ENCODE measurements at regions not wholly inside any gene's neighbourhood (a gene's known extent, or its start where the extent isn't known, plus 50 kb on each side); places are given as distances from the start of the nearest gene placed in this dataset.

- no peaks in the 10 kb centered on the region for H3K27me3 ChIP-seq
- H3K4me3 ChIP-seq = no peak overlapping the region
- in situ Hi-C loops (cut with MboI; ENCODE audit: low pct_ligation_motif_present in 1 of 4, low pct_unique_long_range_greater_than_20kb in 1 of 4, low sequenced_read_pairs in 3 of 4) (no loop called here), intact Hi-C loops (cut with DNase I; ENCODE audit: low total_unique reads) (no loop called here)
- no peaks in the 10 kb centered on the region for H3K9me3 ChIP-seq
- TF ChIP-seq EP300 (IDR thresholded peaks at IDR 0.05; ENCODE audit: low read depth) (no peak), POLR2AphosphoS5 (IDR thresholded peaks at IDR 0.05) (no peak), POLR2A (IDR thresholded peaks at IDR 0.05) (no peak), CTCF (IDR thresholded peaks at IDR 0.05) (no peak)
- no peak overlapping the region for H3K27ac ChIP-seq
- no peak for DNase-seq
- no peaks in the 10 kb centered on the region for H3K36me3 ChIP-seq
- no peaks in the 10 kb centered on the region for H3K4me1 ChIP-seq
These were observed 294.0 kb downstream of the RBM26 start for GRCh38 chr13:79112016-79112415.

GRCh38 chr13:79108914-79109643 is 297.0 kb downstream of the RBM26 start:
- no peak overlapping the region for H3K4me3 ChIP-seq
- TF ChIP-seq EP300 (IDR thresholded peaks at IDR 0.05; ENCODE audit: low read depth) (no peak), POLR2AphosphoS5 (IDR thresholded peaks at IDR 0.05) (no peak), POLR2A (IDR thresholded peaks at IDR 0.05) (no peak), CTCF (IDR thresholded peaks at IDR 0.05) (no peak)
- H3K27ac ChIP-seq = no peak overlapping the region
- H3K27me3 ChIP-seq = no peaks in the 10 kb centered on the region
- H3K4me1 ChIP-seq = no peaks in the 10 kb centered on the region
- no peaks in the 10 kb centered on the region for H3K36me3 ChIP-seq
- no peaks in the 10 kb centered on the region for H3K9me3 ChIP-seq
- intact Hi-C loops (cut with DNase I; ENCODE audit: low total_unique reads) (no loop called here), in situ Hi-C loops (cut with MboI; ENCODE audit: low pct_ligation_motif_present in 1 of 4, low pct_unique_long_range_greater_than_20kb in 1 of 4, low sequenced_read_pairs in 3 of 4) (no loop called here)
- WGBS, 2 donors (ENCODE audit: low coverage in 1 of 2) = 81 to 90% methylated on average over 1 of the region's 1 CpG
- no peak for DNase-seq

GRCh38 chr13:79098596-79098995 is 307.5 kb downstream of the RBM26 start:
- Histone ChIP-seq H3K36me3 (no peaks in the 10 kb centered on the region), H3K9me3 (no peaks in the 10 kb centered on the region), H3K27ac (no peak overlapping the region), H3K27me3 (no peaks in the 10 kb centered on the region), H3K4me3 (no peak overlapping the region), H3K4me1 (no peaks in the 10 kb centered on the region)
- no peak for DNase-seq
- in situ Hi-C loops (cut with MboI; ENCODE audit: low pct_ligation_motif_present in 1 of 4, low pct_unique_long_range_greater_than_20kb in 1 of 4, low sequenced_read_pairs in 3 of 4) = no loop called here
- intact Hi-C loops (cut with DNase I; ENCODE audit: low total_unique reads) = no loop called here
- 57 to 66% methylated on average over 4 of the region's 4 CpGs for WGBS, 2 donors (ENCODE audit: low coverage in 1 of 2)
- no peak for TF ChIP-seq POLR2A (IDR thresholded peaks at IDR 0.05)
- TF ChIP-seq CTCF (IDR thresholded peaks at IDR 0.05) = no peak
- no peak for TF ChIP-seq POLR2AphosphoS5 (IDR thresholded peaks at IDR 0.05)
- TF ChIP-seq EP300 (IDR thresholded peaks at IDR 0.05; ENCODE audit: low read depth) = no peak

GRCh38 chr13:79097201-79097600 is 308.9 kb downstream of the RBM26 start:
- 75 to 77% methylated on average over 1 of the region's 1 CpG for WGBS, 2 donors (ENCODE audit: low coverage in 1 of 2)
- H3K9me3 ChIP-seq = no peaks in the 10 kb centered on the region
- DNase-seq = no peak
- H3K36me3 ChIP-seq = no peaks in the 10 kb centered on the region
- no peaks in the 10 kb centered on the region for H3K4me1 ChIP-seq
- intact Hi-C loops (cut with DNase I; ENCODE audit: low total_unique reads) = no loop called here
- no peak overlapping the region for H3K4me3 ChIP-seq
- TF ChIP-seq POLR2A (IDR thresholded peaks at IDR 0.05) (no peak), POLR2AphosphoS5 (IDR thresholded peaks at IDR 0.05) (no peak), CTCF (IDR thresholded peaks at IDR 0.05) (no peak), EP300 (IDR thresholded peaks at IDR 0.05; ENCODE audit: low read depth) (no peak)
- H3K27me3 ChIP-seq = no peaks in the 10 kb centered on the region
- no peak overlapping the region for H3K27ac ChIP-seq
- in situ Hi-C loops (cut with MboI; ENCODE audit: low pct_ligation_motif_present in 1 of 4, low pct_unique_long_range_greater_than_20kb in 1 of 4, low sequenced_read_pairs in 3 of 4) = no loop called here

Measured in transverse colon (tissue), 4 donors.